Ammon's horn (tissue), 1 donor: ENCODE measurements at regions not wholly inside any gene's neighbourhood (a gene's known extent, or its start where the extent isn't known, plus 50 kb on each side); places are given as distances from the start of the nearest gene placed in this dataset.
"Not testable (repeated sequence)": the region's sequence is repeated elsewhere in the genome, so short reads cannot be mapped to it uniquely, and the experiment has no call there.

Experiments
- DNase-seq: peaks from one replicate; pipeline ENCODE4 v3.0.0-alpha.2; 2016; ENCODE audit warnings: low spot score

- DNase-seq, result no peak
Observed at GRCh38 chr10:9850415-9850814, 1167.3 kb upstream of the CELF2 start.

- DNase-seq, result no peak
Observed at GRCh38 chr10:9851808-9852207, 1165.9 kb upstream of the CELF2 start.

GRCh38 chr10:9853405-9854355 lies 1164.0 kb upstream of the CELF2 start:
- peak; percentile 8 for DNase-seq

- not testable (repeated sequence) for DNase-seq
Observed at GRCh38 chr10:9855451-9855850, 1162.2 kb upstream of the CELF2 start.

- no peak for DNase-seq
Observed at GRCh38 chr10:9858816-9859215, 1158.9 kb upstream of the CELF2 start.

GRCh38 chr10:9860045-9860444 lies 1157.6 kb upstream of the CELF2 start:
- DNase-seq, result no peak

- DNase-seq, result no peak
Observed at GRCh38 chr10:9863559-9864121, 1154.0 kb upstream of the CELF2 start.

GRCh38 chr10:9868499-9868898 lies 1149.2 kb upstream of the CELF2 start:
- peak; percentile 22 for DNase-seq

- DNase-seq, result no peak
Observed at GRCh38 chr10:9869205-9869604, 1148.5 kb upstream of the CELF2 start.

GRCh38 chr10:9869606-9870176 lies 1148.0 kb upstream of the CELF2 start:
- no peak for DNase-seq

- no peak for DNase-seq
Observed at GRCh38 chr10:9875353-9875752, 1142.3 kb upstream of the CELF2 start.

GRCh38 chr10:9877978-9878377 lies 1139.7 kb upstream of the CELF2 start:
- DNase-seq, result no peak

- DNase-seq, result no peak
Observed at GRCh38 chr10:9878383-9878782, 1139.3 kb upstream of the CELF2 start.

- DNase-seq, result no peak
Observed at GRCh38 chr10:9885761-9886160, 1131.9 kb upstream of the CELF2 start.

- no peak for DNase-seq
Observed at GRCh38 chr10:9886772-9887171, 1130.9 kb upstream of the CELF2 start.

- no peak for DNase-seq
Observed at GRCh38 chr10:9895453-9895852, 1122.2 kb upstream of the CELF2 start.

GRCh38 chr10:9895981-9896380 lies 1121.7 kb upstream of the CELF2 start:
- DNase-seq, result no peak

- DNase-seq, result peak; percentile 10
Observed at GRCh38 chr10:9898633-9899395, 1118.9 kb upstream of the CELF2 start.

- no peak for DNase-seq
Observed at GRCh38 chr10:9900751-9901150, 1116.9 kb upstream of the CELF2 start.

GRCh38 chr10:9901971-9902370 lies 1115.7 kb upstream of the CELF2 start:
- no peak for DNase-seq

GRCh38 chr10:9910446-9910845 lies 1107.2 kb upstream of the CELF2 start:
- DNase-seq, result no peak

- DNase-seq, result no peak
Observed at GRCh38 chr10:9911488-9911887, 1106.2 kb upstream of the CELF2 start.
